Epithelial cell of proximal tubule (primary cell): ENCODE measurements at regions not wholly inside any gene's neighbourhood (a gene's known extent, or its start where the extent isn't known, plus 50 kb on each side); places are given as distances from the start of the nearest gene placed in this dataset.

Experiments
- DNase-seq: peaks from one replicate; pipeline ENCODE4 v3.0.0-alpha.2; 2011; ENCODE audit warnings: low read depth
- H3K4me3 ChIP-seq: 2 replicates; pipeline ENCODE4 v1.5.1; 2011; ENCODE audit warnings: low read depth, mild to moderate bottlenecking, low read length
- TF ChIP-seq, protein P1 (sequence below): conservative IDR thresholded peaks from 2 replicates; pipeline ENCODE4 v1.5.1; 2012; ENCODE audit warnings: low read depth, mild to moderate bottlenecking, low read length

DNA sequence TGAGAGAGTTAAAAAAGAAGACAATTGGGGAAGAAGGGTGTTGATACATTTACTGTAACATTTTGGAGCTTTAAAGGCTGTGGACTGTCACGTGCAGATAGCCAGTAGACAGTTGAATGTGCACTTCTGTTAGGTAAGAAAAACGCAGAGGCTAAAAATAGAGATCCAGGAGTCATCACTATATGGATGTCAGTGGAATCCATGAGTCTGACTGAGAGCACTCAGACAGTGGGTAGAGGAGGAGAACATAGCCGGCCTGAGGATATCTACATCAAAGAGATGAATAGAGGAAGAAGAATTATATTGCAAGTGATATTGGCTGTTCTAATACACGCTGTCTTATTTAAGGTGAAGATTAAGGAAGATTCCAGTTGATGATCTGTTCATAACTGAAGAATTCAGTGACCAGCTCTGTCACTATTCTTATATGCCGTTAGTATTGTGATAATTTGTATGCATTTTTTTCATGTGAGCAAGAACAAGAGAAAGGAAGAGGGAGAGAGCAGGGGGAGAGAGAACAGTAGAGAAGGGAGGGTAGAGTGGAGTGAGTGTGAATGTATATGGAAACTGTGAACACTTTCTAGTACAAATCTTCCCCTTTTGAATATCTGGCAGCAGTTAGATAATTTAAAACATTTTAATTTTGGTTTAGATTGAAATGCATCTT, 344.8 kb downstream of the CHRM3 start:
- TF ChIP-seq, protein P1, sequence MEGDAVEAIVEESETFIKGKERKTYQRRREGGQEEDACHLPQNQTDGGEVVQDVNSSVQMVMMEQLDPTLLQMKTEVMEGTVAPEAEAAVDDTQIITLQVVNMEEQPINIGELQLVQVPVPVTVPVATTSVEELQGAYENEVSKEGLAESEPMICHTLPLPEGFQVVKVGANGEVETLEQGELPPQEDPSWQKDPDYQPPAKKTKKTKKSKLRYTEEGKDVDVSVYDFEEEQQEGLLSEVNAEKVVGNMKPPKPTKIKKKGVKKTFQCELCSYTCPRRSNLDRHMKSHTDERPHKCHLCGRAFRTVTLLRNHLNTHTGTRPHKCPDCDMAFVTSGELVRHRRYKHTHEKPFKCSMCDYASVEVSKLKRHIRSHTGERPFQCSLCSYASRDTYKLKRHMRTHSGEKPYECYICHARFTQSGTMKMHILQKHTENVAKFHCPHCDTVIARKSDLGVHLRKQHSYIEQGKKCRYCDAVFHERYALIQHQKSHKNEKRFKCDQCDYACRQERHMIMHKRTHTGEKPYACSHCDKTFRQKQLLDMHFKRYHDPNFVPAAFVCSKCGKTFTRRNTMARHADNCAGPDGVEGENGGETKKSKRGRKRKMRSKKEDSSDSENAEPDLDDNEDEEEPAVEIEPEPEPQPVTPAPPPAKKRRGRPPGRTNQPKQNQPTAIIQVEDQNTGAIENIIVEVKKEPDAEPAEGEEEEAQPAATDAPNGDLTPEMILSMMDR, result no peak
- no peak for DNase-seq
- no peak overlapping the region for H3K4me3 ChIP-seq

DNA sequence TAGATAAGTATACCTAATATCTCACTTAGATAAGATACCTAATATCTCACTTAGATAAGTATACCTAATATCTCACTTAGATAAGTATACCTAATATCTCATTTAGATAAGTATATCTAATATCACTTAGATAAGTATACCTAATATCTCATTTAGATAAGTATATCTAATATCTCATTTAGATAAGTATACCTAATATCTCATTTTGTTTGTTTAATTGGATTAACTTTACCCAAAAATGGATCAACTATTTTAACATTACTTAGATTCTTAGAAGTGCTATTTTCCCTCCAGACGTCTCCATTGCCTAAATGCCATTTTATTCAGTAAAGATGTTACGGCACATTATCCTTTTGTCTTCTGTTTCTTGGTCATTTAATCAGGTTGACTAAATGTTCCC, 346.4 kb downstream of the CHRM3 start:
- DNase-seq, result no peak
- H3K4me3 ChIP-seq, result no peak overlapping the region
- TF ChIP-seq, protein P1, result no peak

DNA sequence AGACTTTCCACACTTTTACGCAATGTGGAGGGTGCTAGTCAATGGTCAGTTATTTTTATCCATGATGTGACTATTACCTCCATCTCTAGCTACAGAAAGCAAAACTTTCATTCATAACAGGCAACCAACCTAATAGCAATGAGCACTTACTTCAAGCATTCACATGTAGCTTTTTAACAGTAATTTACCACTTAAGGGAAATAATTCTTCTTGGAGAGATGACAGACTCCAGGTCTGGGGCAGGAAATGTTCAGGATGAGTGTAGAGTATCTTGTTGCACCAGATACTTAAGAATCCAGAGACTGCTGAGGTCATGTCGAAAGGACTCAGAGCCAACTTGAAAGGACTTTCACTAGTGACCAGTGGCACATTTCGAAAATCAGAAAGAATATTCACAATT, 347.6 kb downstream of the CHRM3 start:
- TF ChIP-seq, protein P1, result no peak
- no peak overlapping the region for H3K4me3 ChIP-seq

DNA sequence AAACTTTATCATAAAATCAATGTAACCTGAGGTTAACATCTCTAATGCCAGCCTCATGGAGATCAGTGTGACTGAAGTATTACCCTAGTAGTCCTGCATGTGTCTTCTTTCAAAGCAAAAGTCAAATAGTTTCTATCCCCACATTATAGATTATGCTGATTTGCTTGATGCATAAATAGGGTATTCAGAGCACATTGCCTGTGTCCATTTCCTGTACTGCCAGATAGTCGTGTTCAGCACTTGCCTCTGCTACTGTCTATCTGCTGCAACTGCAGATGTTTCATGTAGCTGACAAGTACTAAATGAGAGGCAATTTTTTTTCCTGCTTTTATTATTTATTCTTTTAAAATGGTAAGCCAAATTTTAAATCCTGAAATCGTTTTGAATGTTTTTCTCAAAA, 348.7 kb downstream of the CHRM3 start:
- no peak for DNase-seq
- TF ChIP-seq, protein P1, result no peak
- no peak overlapping the region for H3K4me3 ChIP-seq

More for the DNA sequence above, 347.6 kb downstream of the CHRM3 start:
- no peak for DNase-seq

DNA sequence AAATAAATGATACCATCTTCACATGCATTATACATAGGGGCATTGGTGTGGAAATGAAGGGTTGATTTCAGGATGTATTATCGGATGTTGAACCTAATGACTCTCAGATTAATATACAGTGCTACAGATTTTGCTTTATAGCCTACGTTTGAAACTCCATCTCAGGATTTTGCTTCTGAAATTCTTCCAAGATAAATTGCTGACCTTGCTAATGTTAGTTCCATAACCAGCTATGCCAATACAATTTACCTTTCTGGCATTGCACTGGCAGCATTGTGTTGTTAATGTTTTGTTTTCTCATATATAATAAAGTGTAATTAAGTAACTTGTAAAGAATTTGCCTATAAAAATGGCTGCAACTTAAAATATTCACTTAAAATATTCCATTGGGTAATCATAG, 350.1 kb downstream of the CHRM3 start:
- H3K4me3 ChIP-seq, result no peak overlapping the region
- DNase-seq, result no peak
- TF ChIP-seq, protein P1, result no peak

DNA sequence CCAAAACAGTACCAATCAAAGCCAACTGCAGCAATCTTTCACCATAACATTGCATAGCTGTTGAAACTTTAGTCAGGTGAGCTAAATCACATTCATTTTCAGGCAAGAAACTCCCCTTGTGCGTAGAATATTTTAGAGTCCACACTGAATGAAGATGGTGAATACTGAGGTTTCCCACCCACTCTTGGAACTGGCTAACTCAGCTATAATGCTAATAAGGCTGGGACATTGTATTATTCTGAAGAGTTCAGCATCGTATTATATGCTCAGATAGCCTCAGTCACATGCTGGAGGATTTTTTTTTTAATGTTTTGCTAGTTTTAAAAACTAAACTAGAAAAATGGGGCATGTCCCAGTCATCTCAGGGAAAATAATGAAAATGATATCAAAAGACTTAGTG, 352.3 kb upstream of the FMN2 start:
- no peak for DNase-seq
- TF ChIP-seq, protein P1, result no peak
- H3K4me3 ChIP-seq, result no peak overlapping the region

DNA sequence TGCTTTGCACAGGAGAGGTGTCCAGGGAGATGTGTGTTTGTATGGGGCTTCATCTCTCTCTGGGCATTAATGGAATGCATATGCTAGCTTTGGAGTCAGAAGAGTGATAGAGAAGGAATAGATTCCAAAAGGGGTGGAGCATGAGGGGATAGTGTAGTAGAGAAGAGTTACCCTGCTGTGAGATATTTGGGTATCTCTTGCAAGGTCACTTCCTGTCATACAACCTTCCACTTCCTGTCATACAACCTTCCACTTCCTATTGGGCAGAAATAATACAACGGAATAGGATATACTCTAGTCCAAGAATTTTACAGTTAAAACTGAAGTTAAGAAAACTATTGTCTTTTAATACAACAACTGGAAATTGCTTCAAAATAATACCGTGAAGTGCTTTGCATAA, 351.8 kb upstream of the FMN2 start:
- no peak overlapping the region for H3K4me3 ChIP-seq
- TF ChIP-seq, protein P1, result no peak
- no peak for DNase-seq
